CD4-positive, alpha-beta memory T cell (primary cell): ENCODE measurements at regions not wholly inside any gene's neighbourhood (a gene's known extent, or its start where the extent isn't known, plus 50 kb on each side); places are given as distances from the start of the nearest gene placed in this dataset.
"Not testable (repeated sequence)": the region's sequence is repeated elsewhere in the genome, so short reads cannot be mapped to it uniquely, and the experiment has no call there.

ENCODE experiments used
- CTCF ChIA-PET: fragments of 350-600 bp; sonication (Branson Sonifier 250); formaldehyde crosslinking; loops from one replicate; lab custom pipeline; 2021; ENCODE audit warnings: inconsistent platforms; ENCODE audit not compliant: partially characterized antibody; lab: Charles Lee
- POLR2A ChIA-PET: fragments of 350-600 bp; sonication (Branson Sonifier 250); formaldehyde crosslinking; loops from one replicate; lab custom pipeline; 2021; ENCODE audit not compliant: partially characterized antibody; lab: Charles Lee
- DNase-seq, 5 donors: peaks; one replicate each; pipeline versions ENCODE4 v3.0.0 to v3.0.0-alpha.2; 2020 to 2022; ENCODE audit warnings: mixed read lengths in 1 of 5
- H3K27ac ChIP-seq: one replicate; pipeline ENCODE4 v1.7.0; 2013; ENCODE audit warnings: low read depth, low read length
- H3K27me3 ChIP-seq: 2 replicates; pipeline ENCODE4 v1.7.0; 2013; ENCODE audit warnings: mild to moderate bottlenecking, low read length, moderate library complexity; ENCODE audit not compliant: insufficient read depth
- H3K36me3 ChIP-seq: 2 replicates; pipeline ENCODE4 v1.7.0; 2013; ENCODE audit warnings: mild to moderate bottlenecking, low read length, moderate library complexity; ENCODE audit not compliant: insufficient read depth
- H3K4me1 ChIP-seq: 2 replicates; pipeline ENCODE4 v1.7.0; 2013; ENCODE audit warnings: mild to moderate bottlenecking, low read length, moderate library complexity; ENCODE audit not compliant: insufficient read depth
- H3K4me3 ChIP-seq, 2 donors: one replicate each; pipeline ENCODE4 v1.7.0; 2013; ENCODE audit warnings: low read length in 2 of 2, mild to moderate bottlenecking in 1 of 2
- H3K9me3 ChIP-seq, 2 donors: one replicate each; pipeline ENCODE4 v1.7.0; 2013; ENCODE audit warnings: low read length in 2 of 2, control low read depth in 1 of 2; ENCODE audit not compliant: control insufficient read depth in 1 of 2
- H3K27ac Mint-ChIP-seq, 7 donors: one replicate each; pipeline ENCODE4 v1.8.0; 2020 to 2021; ENCODE audit warnings: mixed read lengths in 7 of 7, mild to moderate bottlenecking in 6 of 7, inconsistent platforms in 3 of 7, moderate library complexity in 3 of 7
- H3K27me3 Mint-ChIP-seq, 2 donors: one replicate each; pipeline ENCODE4 v1.8.0; 2020 to 2021; ENCODE audit warnings: mixed read lengths in 2 of 2
- H3K36me3 Mint-ChIP-seq, 2 donors: one replicate each; pipeline ENCODE4 v1.8.0; 2020 to 2021; ENCODE audit warnings: mixed read lengths in 2 of 2, inconsistent platforms in 1 of 2, mild to moderate bottlenecking in 1 of 2
- H3K4me1 Mint-ChIP-seq, 4 donors: one replicate each; pipeline ENCODE4 v1.8.0; 2020 to 2021; ENCODE audit warnings: mixed read lengths in 4 of 4, mild to moderate bottlenecking in 1 of 4
- H3K4me3 Mint-ChIP-seq, 8 donors: one replicate each; pipeline ENCODE4 v1.8.0; 2020 to 2021; ENCODE audit warnings: mixed read lengths in 8 of 8, mild to moderate bottlenecking in 7 of 8, moderate library complexity in 6 of 8, inconsistent platforms in 3 of 8
- H3K9me3 Mint-ChIP-seq, 8 donors: one replicate each; pipeline ENCODE4 v1.8.0; 2020 to 2021; ENCODE audit warnings: mixed read lengths in 8 of 8, mild to moderate bottlenecking in 5 of 8, inconsistent platforms in 3 of 8, moderate library complexity in 1 of 8
- intact Hi-C: fragments of 100-400 bp; cut with micrococcal nuclease; formaldehyde crosslinking; loops from one replicate; pipeline ENCODE4 v1.15.1; 2023

DNA sequence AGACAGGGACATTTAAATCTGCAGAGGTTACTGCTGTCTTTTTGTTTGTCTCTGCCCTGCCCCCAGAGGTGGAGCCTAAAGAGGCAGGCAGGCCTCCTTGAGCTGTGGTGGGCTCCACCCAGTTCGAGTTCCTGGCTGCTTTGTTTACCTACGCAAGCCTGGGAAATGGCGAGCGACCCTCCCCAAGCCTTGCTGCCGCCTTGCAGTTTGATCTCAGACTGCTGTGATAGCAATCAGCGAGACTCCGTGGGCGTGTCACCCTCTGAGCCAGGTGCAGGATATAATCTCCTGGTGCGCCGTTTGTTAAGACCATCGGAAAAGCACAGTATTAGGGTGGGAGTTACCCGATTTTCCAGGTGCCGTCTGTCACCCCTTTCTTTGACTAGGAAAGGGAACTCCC, 93.3 kb downstream of the ANKRD30BL start:
- H3K9me3 ChIP-seq, H3K4me1 ChIP-seq, H3K27me3 ChIP-seq, H3K27ac Mint-ChIP-seq, H3K27me3 Mint-ChIP-seq, H3K4me3 Mint-ChIP-seq, intact Hi-C loops, H3K27ac ChIP-seq, H3K36me3 ChIP-seq, H3K4me1 Mint-ChIP-seq, DNase-seq, H3K4me3 ChIP-seq, POLR2A ChIA-PET, CTCF ChIA-PET, H3K36me3 Mint-ChIP-seq: not testable (repeated sequence)
- H3K9me3 Mint-ChIP-seq: peaks cover 0 to 15% (median 6%) of the 10 kb centered on the region in 8 donors

DNA sequence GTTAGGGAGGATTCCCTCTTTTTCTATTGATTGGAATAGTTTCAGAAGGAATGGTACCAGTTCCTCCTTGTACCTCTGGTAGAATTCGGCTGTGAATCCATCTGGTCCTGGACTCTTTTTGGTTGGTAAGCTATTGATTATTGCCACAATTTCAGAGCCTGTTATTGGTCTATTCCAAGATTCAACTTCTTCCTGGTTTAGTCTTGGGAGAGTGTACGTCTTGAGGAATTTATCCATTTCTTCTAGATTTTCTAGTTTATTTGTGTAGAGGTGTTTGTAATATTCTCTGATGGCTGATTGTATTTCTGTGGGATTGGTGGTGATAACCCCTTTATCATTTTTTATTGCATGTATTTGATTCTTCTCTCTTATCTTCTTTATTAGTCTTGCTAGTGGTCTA, 96.4 kb downstream of the ANKRD30BL start:
- DNase-seq, H3K27me3 Mint-ChIP-seq, intact Hi-C loops, H3K4me1 ChIP-seq, H3K27me3 ChIP-seq, H3K27ac ChIP-seq, H3K27ac Mint-ChIP-seq, H3K36me3 ChIP-seq, H3K4me3 ChIP-seq, H3K36me3 Mint-ChIP-seq, CTCF ChIA-PET, H3K9me3 ChIP-seq, POLR2A ChIA-PET, H3K4me3 Mint-ChIP-seq, H3K4me1 Mint-ChIP-seq: not testable (repeated sequence)
- H3K9me3 Mint-ChIP-seq: peaks cover 0 to 15% (median 6%) of the 10 kb centered on the region in 8 donors

DNA sequence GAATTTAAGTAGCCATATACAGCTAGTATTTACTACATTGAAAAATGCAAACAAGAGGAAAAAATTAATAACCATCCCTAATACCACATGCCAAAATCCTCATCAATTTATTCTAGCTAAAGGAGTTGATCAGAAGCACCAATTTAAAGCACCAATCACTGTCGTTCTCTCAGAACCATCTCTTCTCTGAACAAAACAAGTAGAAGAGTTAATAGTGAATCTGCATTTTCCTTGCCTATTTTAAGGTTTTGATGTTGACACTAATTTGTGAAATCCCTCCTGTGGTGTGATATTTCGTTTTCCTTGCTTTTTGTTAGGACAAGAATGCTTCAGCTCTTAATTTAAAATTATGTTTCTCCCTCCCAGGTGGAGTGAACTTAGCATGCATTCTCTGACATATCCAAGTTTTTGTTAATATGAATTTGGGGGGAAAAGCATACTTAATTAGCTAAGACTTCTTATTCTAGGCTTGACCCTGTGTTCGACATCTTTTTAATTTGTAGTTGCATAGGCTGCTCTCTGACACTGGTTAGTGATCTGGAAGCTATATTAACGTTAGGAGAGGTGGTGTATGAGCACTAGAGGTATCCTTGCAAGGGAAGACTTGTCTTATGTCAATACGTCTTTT, 122.0 kb downstream of the ANKRD30BL start:
- H3K4me3 ChIP-seq, H3K36me3 ChIP-seq, H3K9me3 ChIP-seq, H3K27ac Mint-ChIP-seq, POLR2A ChIA-PET, H3K27ac ChIP-seq, H3K4me1 ChIP-seq, H3K27me3 ChIP-seq, H3K4me3 Mint-ChIP-seq, H3K36me3 Mint-ChIP-seq, DNase-seq, CTCF ChIA-PET, intact Hi-C loops: not testable (repeated sequence)
- peaks cover 0 to 10% (median 3%) of the 10 kb centered on the region in 4 donors for H3K4me1 Mint-ChIP-seq
- H3K27me3 Mint-ChIP-seq: peaks cover 21 to 22% of the 10 kb centered on the region in 2 donors
- H3K9me3 Mint-ChIP-seq: peaks cover 0 to 12% (median 7%) of the 10 kb centered on the region in 8 donors

DNA sequence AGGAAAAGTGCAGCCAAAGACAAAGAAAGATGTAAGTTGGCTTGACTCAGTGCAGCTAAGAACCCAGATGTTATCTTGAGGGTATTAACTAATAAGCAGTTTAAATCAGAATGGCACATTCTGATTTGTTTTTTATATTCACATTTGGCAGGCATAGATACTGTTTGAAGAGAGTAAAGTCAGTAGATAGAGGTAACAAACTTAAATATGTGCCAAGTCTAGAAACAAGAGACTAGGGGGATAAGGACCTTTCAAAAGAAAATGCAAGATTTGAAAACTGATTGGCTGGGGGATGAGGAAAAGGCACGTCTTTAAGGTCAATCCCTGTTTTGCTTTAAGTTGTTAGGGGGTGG, 122.9 kb downstream of the ANKRD30BL start:
- POLR2A ChIA-PET, H3K36me3 Mint-ChIP-seq, H3K27ac ChIP-seq, CTCF ChIA-PET, H3K27ac Mint-ChIP-seq, H3K4me1 ChIP-seq, H3K27me3 ChIP-seq, intact Hi-C loops, H3K36me3 ChIP-seq, DNase-seq, H3K4me3 ChIP-seq, H3K9me3 ChIP-seq: not testable (repeated sequence)
- Mint-ChIP-seq H3K9me3 (peaks cover 0 to 12% (median 7%) of the 10 kb centered on the region in 8 donors), H3K27me3 (peaks cover 21 to 22% of the 10 kb centered on the region in 2 donors), H3K4me3 (peak overlapping the region in 7 of 8 donors; percentile 1 to 62 (median 42)), H3K4me1 (peaks cover 0 to 10% (median 3%) of the 10 kb centered on the region in 4 donors)

DNA sequence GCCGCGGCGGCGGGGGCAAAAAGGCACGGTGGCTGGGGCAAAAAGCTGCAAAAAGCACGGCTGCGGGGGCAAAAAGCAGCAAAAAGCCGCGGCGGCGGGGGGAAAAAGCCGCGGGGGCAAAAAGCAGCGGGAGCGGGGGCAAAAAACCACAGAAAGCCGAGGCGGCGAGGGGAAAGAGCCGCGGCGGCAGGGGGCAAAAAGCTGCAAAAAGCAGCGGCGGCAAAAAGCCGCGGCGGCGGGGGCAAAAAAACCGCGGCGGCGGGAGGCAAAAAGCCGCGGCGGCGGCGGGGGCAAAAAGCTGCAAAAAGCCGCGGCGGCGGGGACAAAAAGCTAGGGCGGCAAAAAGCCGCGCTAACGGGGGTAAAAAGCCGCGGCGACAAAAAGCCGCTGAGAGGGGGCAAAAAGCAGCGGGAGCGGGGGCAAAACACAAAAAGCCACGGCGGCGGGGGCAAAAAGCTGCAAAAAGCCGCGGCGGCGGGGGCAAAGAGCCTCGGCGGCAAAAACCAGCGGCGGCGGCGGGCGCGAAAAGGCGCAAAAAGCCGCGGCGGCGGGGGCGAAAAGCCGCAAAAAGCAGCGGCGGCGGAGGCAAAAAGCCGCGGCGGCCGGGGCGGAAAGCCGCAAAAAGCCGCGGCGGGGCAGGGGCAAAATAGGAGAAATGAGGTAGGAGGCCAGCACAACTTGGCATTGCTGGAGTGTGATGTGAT, 123.4 kb downstream of the ANKRD30BL start:
- H3K36me3 Mint-ChIP-seq: no peaks in the 10 kb centered on the region
- no peak for DNase-seq

DNA sequence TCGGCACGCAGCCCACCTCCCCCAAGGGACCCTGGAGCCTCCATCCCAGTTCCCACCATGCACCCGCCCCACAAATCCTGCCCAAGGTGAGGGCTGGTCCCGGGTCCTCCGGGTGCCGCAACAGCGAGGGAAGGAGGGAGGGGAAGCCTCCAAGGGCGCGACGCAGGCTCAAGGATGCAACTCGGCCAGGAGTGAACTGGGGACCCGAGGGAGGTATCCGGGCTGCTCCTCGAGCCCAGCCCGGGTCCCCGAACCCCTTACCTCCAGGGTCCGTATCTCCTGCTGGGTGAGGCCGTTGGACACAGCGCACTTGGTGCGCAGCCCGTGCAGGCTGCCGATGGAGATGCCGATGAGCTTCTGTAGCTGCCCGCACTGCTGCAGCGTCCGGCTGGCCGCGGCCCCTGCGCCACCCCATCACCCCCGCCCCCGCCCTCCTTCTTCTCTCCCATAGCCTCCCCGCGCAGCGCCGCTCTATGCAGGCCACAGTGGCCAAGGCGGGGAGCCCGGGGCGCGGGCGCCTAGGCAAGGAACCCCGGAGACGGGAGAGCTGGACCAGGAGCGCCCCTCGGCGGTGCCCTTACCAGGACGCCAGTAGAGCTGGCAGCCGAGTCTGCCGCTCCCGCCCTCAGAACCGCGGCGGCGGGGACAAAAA, 124.1 kb downstream of the ANKRD30BL start:
- peaks cover 0 to 11% (median 4%) of the 10 kb centered on the region in 8 donors for H3K9me3 Mint-ChIP-seq
- no peak overlapping the region for H3K4me3 ChIP-seq
- H3K27me3 ChIP-seq: no peaks in the 10 kb centered on the region
- no peaks in the 10 kb centered on the region for H3K36me3 ChIP-seq
- peaks cover 0 to 10% (median 3%) of the 10 kb centered on the region in 4 donors for H3K4me1 Mint-ChIP-seq
- no peaks in the 10 kb centered on the region for H3K36me3 Mint-ChIP-seq
- intact Hi-C loops: no loop called here
- no peak overlapping the region for H3K27ac ChIP-seq
- peaks cover 19 to 21% of the 10 kb centered on the region in 2 donors for H3K27me3 Mint-ChIP-seq
- H3K27ac Mint-ChIP-seq: no peak overlapping the region
- no peaks in the 10 kb centered on the region for H3K9me3 ChIP-seq
- CTCF ChIA-PET: no interaction called here
- H3K4me1 ChIP-seq: no peaks in the 10 kb centered on the region
- peak overlapping the region in 3 of 8 donors; percentile 39 to 70 (median 51) for H3K4me3 Mint-ChIP-seq
- no peak for DNase-seq
- POLR2A ChIA-PET: no interaction called here

More for the DNA sequence above, 123.4 kb downstream of the ANKRD30BL start:
- Mint-ChIP-seq H3K27me3 (peaks cover 21% of the 10 kb centered on the region in 2 donors), H3K4me1 (peaks cover 0 to 10% (median 3%) of the 10 kb centered on the region in 4 donors), H3K9me3 (peaks cover 0 to 11% (median 4%) of the 10 kb centered on the region in 8 donors), H3K27ac (no peak overlapping the region), H3K4me3 (peak overlapping the region; percentile 1 to 70 (median 50))
- intact Hi-C loops: no loop called here
- ChIA-PET CTCF (no interaction called here), POLR2A (no interaction called here)
- Histone ChIP-seq H3K4me3 (no peak overlapping the region), H3K4me1 (no peaks in the 10 kb centered on the region), H3K27me3 (no peaks in the 10 kb centered on the region), H3K36me3 (no peaks in the 10 kb centered on the region), H3K27ac (no peak overlapping the region), H3K9me3 (no peaks in the 10 kb centered on the region)

DNA sequence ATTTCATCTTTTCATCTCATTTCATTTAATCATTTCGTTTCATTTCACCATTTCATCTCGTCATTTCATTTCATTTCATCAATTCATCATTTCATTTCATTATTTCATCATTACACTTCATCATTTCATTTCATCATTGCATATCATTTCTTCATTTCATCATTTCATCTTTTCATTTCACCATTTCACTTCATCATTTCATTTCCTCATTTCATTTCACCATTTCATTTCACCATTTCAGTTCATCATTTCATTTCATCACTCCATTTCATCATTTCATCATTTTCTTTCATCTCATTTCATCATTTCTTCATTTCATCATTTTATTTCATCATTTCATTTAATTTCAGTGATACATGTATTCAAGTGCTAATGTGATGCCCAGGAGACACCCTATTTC, 127.1 kb downstream of the ANKRD30BL start:
- intact Hi-C loops: no loop called here
- DNase-seq: no peak
- Mint-ChIP-seq H3K4me3 (no peak overlapping the region), H3K27me3 (peaks cover 10 to 14% of the 10 kb centered on the region in 2 donors), H3K9me3 (peaks cover 0 to 10% (median 0%) of the 10 kb centered on the region in 8 donors), H3K27ac (no peak overlapping the region), H3K36me3 (no peaks in the 10 kb centered on the region), H3K4me1 (peaks cover 0 to 10% (median 3%) of the 10 kb centered on the region in 4 donors)
- Histone ChIP-seq H3K4me1 (no peaks in the 10 kb centered on the region), H3K4me3 (no peak overlapping the region), H3K36me3 (no peaks in the 10 kb centered on the region), H3K27me3 (no peaks in the 10 kb centered on the region), H3K27ac (no peak overlapping the region), H3K9me3 (no peaks in the 10 kb centered on the region)
- ChIA-PET POLR2A (no interaction called here), CTCF (no interaction called here)
